GM19324 (cell line): ENCODE measurements at regions not wholly inside any gene's neighbourhood (a gene's known extent, or its start where the extent isn't known, plus 50 kb on each side); places are given as distances from the start of the nearest gene placed in this dataset.
"Not testable (repeated sequence)": the region's sequence is repeated elsewhere in the genome, so short reads cannot be mapped to it uniquely, and the experiment has no call there.

ENCODE experiments used
- ATAC-seq: cut with Tn5 transposase; IDR thresholded peaks from one replicate; pipeline ENCODE4 v1.9.1; 2021; ENCODE audit warnings: mild to moderate bottlenecking, moderate library complexity; ENCODE audit not compliant: unreplicated experiment, low FRiP score

DNA sequence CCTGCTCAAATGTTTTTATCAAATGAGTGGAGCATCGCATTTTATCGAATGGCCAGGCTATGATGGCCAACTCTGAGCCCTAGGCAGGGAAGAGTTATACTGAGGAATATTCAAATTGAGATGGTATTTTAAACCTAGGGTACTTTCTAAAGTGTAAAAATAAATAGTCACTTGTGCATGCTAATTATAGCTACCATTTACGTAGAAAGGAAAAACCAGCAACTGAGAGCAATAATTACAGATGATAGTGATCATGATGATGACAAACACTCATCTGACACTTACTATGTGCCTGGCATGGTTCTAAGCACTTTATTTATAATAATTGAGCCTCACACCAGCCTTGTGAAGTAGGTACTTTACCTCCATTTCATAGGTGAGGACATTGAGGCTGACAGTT lies 455.7 kb downstream of the CD83 start:
- no peak for ATAC-seq

GRCh38 chr6:14573703-14574290 lies 456.2 kb downstream of the CD83 start:
- no peak for ATAC-seq

- no peak for ATAC-seq
Measured at GRCh38 chr6:14575961-14576360, 458.4 kb downstream of the CD83 start.

DNA sequence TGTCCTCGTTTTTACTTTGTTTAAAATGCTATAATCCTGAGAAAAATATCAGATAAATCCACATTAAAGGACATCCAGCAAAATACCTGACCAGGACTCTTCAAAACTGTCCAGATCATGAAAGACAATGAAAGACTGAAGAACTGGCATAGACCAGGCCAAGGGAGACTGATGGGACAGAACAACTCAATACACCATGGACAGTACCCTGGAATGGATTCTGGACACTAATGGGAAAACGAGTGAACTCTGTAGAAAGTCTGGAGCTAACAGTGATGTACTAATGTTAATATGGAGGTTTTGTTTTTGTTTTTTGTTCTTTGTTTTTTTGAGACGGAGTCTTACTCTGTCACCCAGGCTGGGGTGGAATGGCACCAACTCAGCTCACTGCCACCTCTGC lies 461.4 kb downstream of the CD83 start:
- ATAC-seq = no peak

DNA sequence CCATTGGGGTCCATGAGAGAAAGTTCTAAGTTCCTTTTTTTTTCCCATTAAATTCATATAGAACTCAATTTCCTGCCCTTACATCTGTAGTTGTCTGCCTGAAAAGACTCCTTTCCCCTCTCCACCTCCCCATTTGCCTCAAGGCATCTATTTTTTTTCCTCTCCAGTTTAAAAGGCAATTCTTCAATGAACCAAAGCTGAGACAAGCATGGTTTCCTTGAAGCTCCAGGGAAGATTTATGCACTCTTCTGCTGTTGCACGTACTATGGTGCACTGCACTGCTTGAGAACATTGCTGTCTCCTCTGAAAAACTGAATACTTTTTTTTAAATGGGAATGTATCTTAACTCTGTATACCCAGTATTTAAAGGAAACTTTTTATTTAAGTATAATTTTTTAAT lies 465.2 kb downstream of the CD83 start:
- ATAC-seq = no peak

DNA sequence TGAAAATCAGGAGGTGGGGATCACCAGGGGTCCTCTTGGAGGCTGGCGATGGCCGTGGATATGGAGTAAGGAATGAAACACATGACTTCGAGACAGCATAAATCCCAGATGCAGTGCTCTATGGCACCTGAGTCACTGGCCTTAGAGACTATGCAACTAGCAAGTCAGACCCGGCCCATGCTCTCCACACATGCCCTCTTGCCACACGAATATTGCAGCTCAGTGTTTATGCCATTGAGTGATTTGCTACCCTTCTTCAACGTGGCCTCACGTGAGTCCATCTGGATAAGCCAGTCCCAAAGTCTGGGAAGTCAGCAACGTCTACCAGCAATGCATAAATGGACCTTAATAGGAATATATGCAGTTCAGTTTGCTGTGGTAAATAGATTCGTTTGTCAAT lies 466.3 kb downstream of the CD83 start:
- no peak for ATAC-seq

DNA sequence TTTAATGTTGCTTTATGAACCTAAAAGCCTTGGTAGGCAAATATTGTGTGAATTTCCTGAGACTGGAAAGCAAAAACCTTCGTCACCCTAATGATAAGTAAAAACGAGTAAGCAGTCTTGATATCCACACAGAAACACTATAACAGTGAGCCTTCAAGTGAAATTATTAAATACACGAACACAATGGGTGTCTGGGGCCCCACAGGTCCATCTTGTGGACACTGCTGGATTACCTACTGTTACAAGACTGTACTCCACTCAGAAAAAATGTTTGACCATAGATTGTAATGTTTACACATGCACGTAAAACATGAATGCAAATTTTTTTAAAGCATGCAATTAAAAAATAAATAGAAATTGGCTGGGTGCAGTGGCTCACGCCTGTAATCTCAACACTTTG lies 466.9 kb downstream of the CD83 start:
- no peak for ATAC-seq

DNA sequence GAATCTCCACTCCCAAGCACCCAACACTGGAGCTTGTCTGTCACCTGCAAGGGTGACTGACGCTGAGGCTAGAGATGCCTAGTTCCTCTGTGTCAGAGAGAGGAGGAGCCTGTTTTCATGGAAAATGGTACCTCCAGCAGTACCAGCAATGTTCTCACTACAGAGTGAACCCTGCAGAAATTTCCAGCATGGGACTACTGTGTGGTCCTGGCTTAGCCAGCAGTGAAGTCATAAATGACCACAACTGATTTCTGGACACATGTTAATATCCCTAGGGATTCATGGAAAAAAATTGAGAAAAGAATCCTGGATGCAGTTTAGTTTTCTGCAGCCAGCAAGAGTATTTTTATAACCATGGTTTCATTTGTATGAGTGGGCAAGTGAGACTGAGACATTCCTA lies 468.1 kb downstream of the CD83 start:
- ATAC-seq = no peak

GRCh38 chr6:14589175-14589574 lies 471.6 kb downstream of the CD83 start:
- no peak for ATAC-seq

DNA sequence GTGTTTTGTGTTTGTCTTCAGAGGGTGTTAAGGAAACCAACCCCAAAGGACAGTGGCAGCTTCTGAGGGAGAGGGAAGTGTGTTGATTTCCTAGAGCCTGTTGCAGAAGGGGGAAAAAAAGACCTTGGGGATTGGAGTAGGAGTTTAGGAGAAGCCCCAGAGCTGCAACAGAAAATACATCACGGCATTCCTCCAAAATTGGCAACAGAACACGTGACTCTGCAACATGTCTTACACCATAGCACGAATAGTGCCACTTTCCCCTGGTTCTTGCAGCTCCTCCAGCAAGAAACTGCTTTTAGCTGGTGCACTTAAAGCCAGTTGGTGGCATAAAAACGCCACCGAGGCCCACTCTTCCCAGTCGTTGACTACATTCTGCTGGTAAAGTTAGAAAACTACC lies 473.0 kb downstream of the CD83 start:
- no peak for ATAC-seq

DNA sequence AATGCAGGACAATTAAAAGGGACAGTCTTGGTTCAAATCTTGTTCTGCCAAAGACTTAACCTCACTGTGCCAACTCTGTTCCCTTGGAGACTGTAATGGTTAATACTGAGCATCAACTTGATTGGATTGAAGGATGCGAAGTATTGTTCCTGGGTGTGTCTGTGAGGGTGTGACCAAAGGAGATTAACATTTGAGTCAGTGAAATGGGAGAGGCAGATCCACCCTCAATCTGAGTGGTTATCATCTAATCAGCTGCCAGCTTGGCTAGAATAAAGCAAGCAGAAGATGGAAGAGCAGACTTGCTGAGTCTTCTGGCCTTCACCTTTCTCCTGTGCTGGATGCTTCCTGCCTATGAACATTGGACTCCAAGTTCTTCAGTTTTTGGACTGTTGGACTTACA lies 474.4 kb downstream of the CD83 start:
- ATAC-seq = no peak

GRCh38 chr6:14593286-14593685 lies 475.7 kb downstream of the CD83 start:
- no peak for ATAC-seq

DNA sequence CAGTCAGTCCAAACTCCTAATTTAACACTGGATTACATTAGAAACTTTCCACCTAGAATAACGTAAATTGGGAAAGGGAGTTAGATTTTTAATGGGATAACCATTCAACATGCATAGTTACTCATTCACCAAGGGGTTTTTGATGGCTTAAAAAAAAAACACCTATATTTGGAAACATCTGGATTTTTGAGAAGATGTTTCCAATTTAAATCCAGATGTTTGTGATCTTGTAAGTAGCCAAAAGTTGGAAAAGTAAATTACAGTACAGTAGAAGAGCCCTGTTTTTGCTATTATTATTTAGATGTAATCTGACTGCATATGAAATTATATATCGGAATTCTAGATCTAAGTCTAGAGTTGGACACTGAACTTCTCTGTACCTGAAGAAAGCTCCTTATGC lies 478.2 kb downstream of the CD83 start:
- ATAC-seq = no peak

DNA sequence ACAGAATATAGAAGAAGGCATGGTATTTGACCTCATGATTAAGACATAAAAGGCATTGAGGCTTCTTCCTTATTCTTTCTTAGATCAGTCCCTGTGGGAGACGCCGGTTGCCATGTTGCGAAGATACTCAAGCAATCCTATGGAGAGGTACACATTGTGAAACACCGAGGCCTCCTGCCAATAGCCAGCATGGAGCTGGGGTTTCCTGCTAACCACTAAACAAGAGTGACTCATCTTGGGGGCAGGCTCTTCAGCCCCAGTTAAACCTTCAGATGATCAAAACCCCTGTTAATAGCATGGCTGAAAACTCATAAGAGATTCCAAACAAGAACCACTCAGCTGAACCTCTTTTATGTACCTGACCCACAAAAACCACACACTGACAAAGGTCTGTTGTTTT lies 478.8 kb downstream of the CD83 start:
- no peak for ATAC-seq

DNA sequence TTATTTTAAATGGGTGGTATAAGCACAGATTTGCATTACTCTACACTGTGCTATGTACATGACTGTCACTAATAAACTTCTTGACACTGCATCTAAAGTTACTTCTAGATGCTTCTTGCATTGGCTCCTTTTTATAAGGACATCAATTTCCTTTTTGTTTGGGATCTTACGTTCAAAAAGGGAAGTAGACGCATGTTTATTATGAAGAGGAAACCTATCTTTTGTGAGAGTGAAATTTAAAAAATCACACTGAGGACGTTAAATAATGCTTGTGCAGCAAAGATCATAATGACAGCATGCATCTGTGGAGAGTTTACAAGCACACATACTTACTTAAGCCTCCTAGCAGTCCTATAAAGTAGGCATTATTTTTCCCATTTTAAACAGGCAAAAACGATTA lies 479.5 kb downstream of the CD83 start:
- no peak for ATAC-seq

DNA sequence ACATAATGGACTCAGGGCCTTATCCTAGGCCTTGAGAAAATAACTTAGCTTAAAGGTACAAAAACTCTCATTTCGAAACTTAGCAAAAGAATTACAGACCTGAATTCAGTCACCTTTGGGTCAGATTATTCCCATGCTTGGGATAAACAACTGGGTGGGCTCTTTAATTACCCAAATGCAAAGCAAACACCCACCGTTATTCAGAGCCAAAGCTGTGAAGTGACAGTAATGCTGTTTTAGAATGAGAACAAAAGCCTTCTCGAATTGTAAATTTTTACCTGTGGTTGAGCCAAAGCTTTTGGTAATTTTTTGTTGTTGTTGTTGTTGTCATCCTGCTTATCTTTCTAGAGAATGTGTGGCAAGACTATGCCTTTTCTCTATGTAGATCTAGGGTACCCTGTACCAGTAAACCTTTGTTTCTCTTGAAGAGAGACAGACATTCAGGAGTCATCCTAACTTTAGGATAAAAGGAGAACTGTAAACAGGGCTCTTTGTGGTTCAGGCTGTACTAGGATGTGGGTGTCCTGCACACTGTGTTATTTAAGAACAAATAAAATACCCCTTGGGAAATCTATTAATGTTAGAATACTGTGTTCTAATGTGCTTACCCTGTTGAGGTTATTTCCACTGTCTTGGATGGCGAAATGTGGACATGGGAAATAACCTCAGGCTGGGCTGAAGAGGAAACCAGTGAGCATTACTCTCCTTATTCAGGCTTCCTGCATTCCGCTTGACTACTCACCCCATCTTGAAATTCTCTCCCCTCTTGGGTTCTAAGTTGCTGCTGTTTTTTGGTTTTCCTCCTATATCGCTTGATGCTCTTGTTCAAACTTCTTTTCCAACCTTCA lies 480.7 kb downstream of the CD83 start:
- ATAC-seq = no peak

DNA sequence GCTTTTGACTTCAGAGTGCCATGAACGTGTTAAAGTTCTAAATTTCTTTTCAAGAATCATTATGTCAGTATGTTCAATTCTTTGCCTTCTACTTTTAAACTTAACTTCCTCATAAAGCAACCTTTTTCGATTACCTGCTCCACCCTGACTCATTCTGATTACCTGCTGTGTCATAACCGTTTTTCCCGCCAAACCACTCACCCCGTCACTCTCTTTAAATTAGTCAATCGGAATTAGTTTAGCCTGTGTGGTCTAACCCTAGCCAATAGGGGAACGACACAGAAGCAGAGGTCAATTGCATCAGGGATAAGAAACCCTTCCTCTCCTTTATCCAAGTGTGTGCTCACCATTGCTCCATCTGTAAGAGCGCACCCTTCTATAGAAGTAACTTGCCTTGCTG lies 482.7 kb downstream of the CD83 start:
- not testable (repeated sequence) for ATAC-seq

GRCh38 chr6:14601490-14601889 lies 483.9 kb downstream of the CD83 start:
- ATAC-seq = no peak

DNA sequence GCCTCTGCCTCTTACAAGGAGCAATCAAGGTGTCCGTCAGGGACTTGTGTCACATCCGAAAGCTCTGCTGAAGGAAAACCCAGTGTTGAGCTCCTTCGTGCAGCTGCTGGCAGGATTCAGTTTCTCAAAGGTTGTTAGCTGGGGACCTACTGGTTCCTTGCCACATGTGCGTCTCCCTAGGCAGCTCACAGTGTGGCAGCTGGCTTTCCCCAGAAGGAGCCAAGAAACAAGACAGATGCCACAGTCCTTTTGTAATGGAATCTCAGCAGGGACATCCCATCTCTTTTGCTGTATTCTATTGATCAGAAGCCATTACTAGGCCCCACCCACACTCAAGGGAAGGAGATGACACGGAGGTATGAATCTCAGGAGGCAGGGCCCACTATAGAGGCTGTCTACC lies 488.8 kb downstream of the CD83 start:
- no peak for ATAC-seq

GRCh38 chr6:14610141-14610540 lies 492.6 kb downstream of the CD83 start:
- ATAC-seq = no peak

GRCh38 chr6:14612016-14612980 lies 494.7 kb downstream of the CD83 start:
- ATAC-seq = no peak
